ENCODE measurements at regions not wholly inside any gene's neighbourhood (a gene's known extent, or its start where the extent isn't known, plus 50 kb on each side); places are given as distances from the start of the nearest gene placed in this dataset.

- Histone ChIP-seq H3K4me1 (no peaks in the 10 kb centered on the region), H3K27me3 (no peaks in the 10 kb centered on the region), H3K36me3 (replicated peaks in 1 of 2; ENCODE audit: insufficient read depth in 1 of 2, low read depth in 2 of 2) (no peaks in the 10 kb centered on the region), H3K9me3 (no peaks in the 10 kb centered on the region), H3K27ac (no peak overlapping the region), H3K4me3 (no peak overlapping the region)
- 60 to 69% methylated on average over 3 of the region's 3 CpGs for WGBS, 2 donors
- no peak for TF ChIP-seq CTCF (IDR thresholded peaks at IDR 0.05)
- TF ChIP-seq POLR2A (IDR thresholded peaks at IDR 0.05), result no peak
- ATAC-seq (no peak), DNase-seq (no peak)
- intact Hi-C loops (cut with DNase I), result no loop called here
Measured at GRCh38 chr2:219949053-219949452, 321.6 kb downstream of the SLC4A3 start.

GRCh38 chr2:219951099-219951498 is 323.7 kb downstream of the SLC4A3 start:
- DNase-seq (no peak), ATAC-seq (no peak)
- H3K9me3 ChIP-seq, result peaks cover 0 to 4% (median 0%) of the 10 kb centered on the region in 3 donors
- no peaks in the 10 kb centered on the region for H3K27me3 ChIP-seq
- intact Hi-C loops (cut with DNase I), result no loop called here
- TF ChIP-seq POLR2A (IDR thresholded peaks at IDR 0.05) (no peak), CTCF (IDR thresholded peaks at IDR 0.05) (no peak)
- no peak overlapping the region for H3K4me3 ChIP-seq
- no peaks in the 10 kb centered on the region for H3K36me3 ChIP-seq (replicated peaks in 1 of 2; ENCODE audit: insufficient read depth in 1 of 2, low read depth in 2 of 2)
- no peak overlapping the region for H3K27ac ChIP-seq
- no peaks in the 10 kb centered on the region for H3K4me1 ChIP-seq

GRCh38 chr2:219954331-219954730 is 326.9 kb downstream of the SLC4A3 start:
- intact Hi-C loops (cut with DNase I), result no loop called here
- H3K4me3 ChIP-seq, result no peak overlapping the region
- no peak overlapping the region for H3K27ac ChIP-seq
- no peaks in the 10 kb centered on the region for H3K4me1 ChIP-seq
- H3K36me3 ChIP-seq (replicated peaks in 1 of 2; ENCODE audit: insufficient read depth in 1 of 2, low read depth in 2 of 2), result no peaks in the 10 kb centered on the region
- no peak for ATAC-seq
- no peak for TF ChIP-seq CTCF (IDR thresholded peaks at IDR 0.05)
- no peak for TF ChIP-seq POLR2A (IDR thresholded peaks at IDR 0.05)
- no peak for DNase-seq
- H3K9me3 ChIP-seq, result peaks cover 0 to 7% (median 0%) of the 10 kb centered on the region in 3 donors
- H3K27me3 ChIP-seq, result no peaks in the 10 kb centered on the region
- WGBS, 2 donors, result 52 to 67% methylated on average over 1 of the region's 1 CpG

- Histone ChIP-seq H3K27me3 (no peaks in the 10 kb centered on the region), H3K4me1 (no peaks in the 10 kb centered on the region), H3K9me3 (peaks cover 0 to 7% (median 0%) of the 10 kb centered on the region in 3 donors), H3K36me3 (replicated peaks in 1 of 2; ENCODE audit: insufficient read depth in 1 of 2, low read depth in 2 of 2) (no peaks in the 10 kb centered on the region), H3K27ac (no peak overlapping the region), H3K4me3 (no peak overlapping the region)
- no peak for TF ChIP-seq CTCF (IDR thresholded peaks at IDR 0.05)
- no peak for TF ChIP-seq POLR2A (IDR thresholded peaks at IDR 0.05)
- ATAC-seq (no peak), DNase-seq (no peak)
- intact Hi-C loops (cut with DNase I), result no loop called here
- WGBS, 2 donors, result 71 to 88% methylated on average over 1 of the region's 1 CpG
Measured at GRCh38 chr2:219957820-219958219, 330.4 kb downstream of the SLC4A3 start.

GRCh38 chr2:219958941-219959340 is 331.5 kb downstream of the SLC4A3 start:
- no peak for TF ChIP-seq CTCF (IDR thresholded peaks at IDR 0.05)
- TF ChIP-seq POLR2A (IDR thresholded peaks at IDR 0.05), result no peak
- Histone ChIP-seq H3K4me3 (no peak overlapping the region), H3K9me3 (peaks cover 0 to 7% (median 0%) of the 10 kb centered on the region in 3 donors), H3K27ac (no peak overlapping the region), H3K4me1 (no peaks in the 10 kb centered on the region), H3K27me3 (no peaks in the 10 kb centered on the region), H3K36me3 (replicated peaks in 1 of 2; ENCODE audit: insufficient read depth in 1 of 2, low read depth in 2 of 2) (no peaks in the 10 kb centered on the region)
- no peak for ATAC-seq
- WGBS, 2 donors, result 32 to 36% methylated on average over 1 of the region's 1 CpG
- intact Hi-C loops (cut with DNase I), result no loop called here
- DNase-seq, result no peak

Measured in body of pancreas (tissue), 4 donors.